HepG2 (cell line): ENCODE measurements at regions not wholly inside any gene's neighbourhood (a gene's known extent, or its start where the extent isn't known, plus 50 kb on each side); places are given as distances from the start of the nearest gene placed in this dataset.

ENCODE experiments used
- ATAC-seq: fragments of 200-7000 bp; cut with Tn5 transposase; 3 replicates; pipeline ENCODE4 v1.9.1; 2020; ENCODE audit warnings: mild to moderate bottlenecking, moderate library complexity
- BruUV-seq: library from RNA; stranded (reverse); fragments of 400-500 nt; replicated peaks from 2 replicates; lab custom pipeline; 2021; lab: Mats Ljungman, UMichigan
- CTCF ChIA-PET: fragments of 300-600 bp; formaldehyde crosslinking; extraction: SDS; loops from one replicate; lab custom pipeline; 2021; ENCODE audit warnings: low total read pairs, inconsistent platforms, low intra/inter-chr PET ratio; lab: Yijun Ruan, JAX
- POLR2A ChIA-PET: fragments of 350-600 bp; sonication (Branson Sonifier 250); formaldehyde crosslinking; loops from one replicate; lab custom pipeline; 2020; ENCODE audit warnings: antibody characterized with exemption, inconsistent platforms; lab: Yijun Ruan, JAX
- DNase-seq: peaks from one replicate; pipeline ENCODE4 v3.0.0-alpha.2; 2015; ENCODE audit warnings: low spot score
- FAIRE-seq: peaks from 3 replicates; lab custom pipeline; 2011; peaks lifted over from hg19 to GRCh38; lab: Jason Lieb, UNC
- H2AFZ ChIP-seq: one replicate; pipeline ENCODE4 v1.6.1; 2011; ENCODE audit warnings: low read length, inconsistent platforms
- H3K27ac ChIP-seq: fragments of 300-600 bp; 3 replicates; pipeline ENCODE4 v1.8.0; 2011; ENCODE audit warnings: mixed run types, mild to moderate bottlenecking, mixed read lengths, low read length, inconsistent platforms; ENCODE audit not compliant: insufficient read depth; ENCODE audit errors: extremely low read length
- H3K27me3 ChIP-seq, 2 experiments: fragments of 200-600 bp in 1 of 2; 2 replicates in 1 of 2; 3 replicates in 1 of 2; pipeline versions ENCODE4 v1.6.0 to v1.8.0; 2011; ENCODE audit warnings: low read length in 2 of 2, mild to moderate bottlenecking in 2 of 2, moderate library complexity in 2 of 2, inconsistent platforms in 1 of 2; ENCODE audit not compliant: insufficient read depth in 2 of 2, control insufficient read depth in 1 of 2
- H3K36me3 ChIP-seq, 2 experiments: fragments of 200-600 bp in 1 of 2; replicated peaks in 1 of 2; 2 replicates in 1 of 2; 3 replicates in 1 of 2; pipeline versions ENCODE4 v1.5.1 to v1.8.0; 2011; ENCODE audit warnings: low read length in 2 of 2, inconsistent platforms in 1 of 2; ENCODE audit not compliant: insufficient read depth in 2 of 2, control insufficient read depth in 1 of 2
- H3K4me1 ChIP-seq: 2 replicates; pipeline ENCODE4 v1.5.1; 2012; ENCODE audit warnings: low read length, inconsistent platforms; ENCODE audit not compliant: insufficient read depth
- H3K4me2 ChIP-seq: 2 replicates; pipeline ENCODE4 v1.6.0; 2011; ENCODE audit warnings: low read depth, low read length, inconsistent platforms
- H3K4me3 ChIP-seq, 3 experiments: fragments of 200-600 bp in 1 of 3; sonication (generic), shearing (Covaris generic) in 1 of 3; replicated peaks in 1 of 3; 2 replicates each; pipeline ENCODE4 v1.5.1; 2011 to 2016; ENCODE audit warnings: low read length in 3 of 3, inconsistent platforms in 2 of 3, low read depth in 2 of 3, mild to moderate bottlenecking in 2 of 3, control low read depth in 1 of 3, mixed read lengths in 1 of 3; ENCODE audit not compliant: insufficient read depth in 1 of 3
- H3K79me2 ChIP-seq: one replicate; pipeline ENCODE4 v1.6.1; 2011; ENCODE audit warnings: low read length, inconsistent platforms; ENCODE audit not compliant: insufficient read depth
- H3K9ac ChIP-seq: 2 replicates; pipeline ENCODE4 v1.6.0; 2011; ENCODE audit warnings: mild to moderate bottlenecking, low read depth, low read length, inconsistent platforms; ENCODE audit not compliant: insufficient read depth
- H3K9me3 ChIP-seq: 2 replicates; pipeline ENCODE4 v1.5.1; 2012; ENCODE audit warnings: mild to moderate bottlenecking, low read length
- H4K20me1 ChIP-seq: 2 replicates; pipeline ENCODE4 v1.6.0; 2011; ENCODE audit warnings: inconsistent platforms, mild to moderate bottlenecking, low read length, moderate library complexity; ENCODE audit not compliant: insufficient read depth
- BCLAF1 ChIP-seq: fragments of 450-650 bp; IDR thresholded peaks from 2 replicates; pipeline ENCODE4 v1.6.1; 2017; ENCODE audit warnings: mild to moderate bottlenecking
- BRCA1 ChIP-seq: sonication (generic); formaldehyde crosslinking; IDR thresholded peaks from 2 replicates; pipeline ENCODE4 v1.4.0; 2020; ENCODE audit warnings: missing genetic modification reagents
- ETV6 ChIP-seq: sonication (generic); formaldehyde crosslinking; conservative IDR thresholded peaks from 2 replicates; pipeline ENCODE4 v1.4.0; 2020; ENCODE audit warnings: missing genetic modification reagents
- FLYWCH1 ChIP-seq: sonication (generic); formaldehyde crosslinking; IDR thresholded peaks from 2 replicates; pipeline ENCODE4 v1.8.1; 2023; ENCODE audit warnings: mild to moderate bottlenecking, missing genetic modification reagents
- GATA4 ChIP-seq: sonication (generic); IDR thresholded peaks from 2 replicates; pipeline ENCODE4 v1.6.1; 2016; ENCODE audit warnings: antibody characterized with exemption, low read depth, borderline replicate concordance
- HNF4A ChIP-seq: sonication (generic); formaldehyde crosslinking; IDR thresholded peaks from 2 replicates; pipeline ENCODE4 v1.4.0; 2020; ENCODE audit warnings: missing genetic modification reagents
- KLF11 ChIP-seq: IDR thresholded peaks from 2 replicates; pipeline ENCODE4 v1.6.1; 2016; ENCODE audit warnings: missing compliant biosample characterization
- MYNN ChIP-seq: sonication (generic); formaldehyde crosslinking; IDR thresholded peaks from 2 replicates; pipeline ENCODE4 v1.4.0; 2020; ENCODE audit warnings: mild to moderate bottlenecking, low read depth, missing genetic modification reagents
- NCOA1 ChIP-seq: sonication (generic); formaldehyde crosslinking; IDR thresholded peaks from 2 replicates; pipeline ENCODE4 v1.9.0; 2021; ENCODE audit warnings: missing genetic modification reagents
- NR2C2 ChIP-seq: sonication (generic); formaldehyde crosslinking; IDR thresholded peaks from 2 replicates; pipeline ENCODE4 v1.4.0; 2020; ENCODE audit warnings: missing genetic modification reagents, mild to moderate bottlenecking, moderate library complexity, borderline replicate concordance
- YEATS4 ChIP-seq: sonication (generic); formaldehyde crosslinking; IDR thresholded peaks from 2 replicates; pipeline ENCODE4 v1.4.0; 2020; ENCODE audit warnings: missing genetic modification reagents, borderline replicate concordance
- ZNF20 ChIP-seq: sonication (generic); formaldehyde crosslinking; IDR thresholded peaks from 2 replicates; pipeline ENCODE4 v1.4.0; 2020; ENCODE audit warnings: mild to moderate bottlenecking, moderate library complexity, missing genetic modification reagents
- ZNF850 ChIP-seq: sonication (generic); formaldehyde crosslinking; conservative IDR thresholded peaks from 2 replicates; pipeline ENCODE4 v1.9.0; 2021; ENCODE audit warnings: mild to moderate bottlenecking, missing genetic modification reagents
- ZSCAN22 ChIP-seq: sonication (generic); formaldehyde crosslinking; IDR thresholded peaks from 2 replicates; pipeline ENCODE4 v1.4.0; 2020; ENCODE audit warnings: mild to moderate bottlenecking, missing genetic modification reagents
- WGBS: methylation state at CpG from one replicate; pipeline ENCODE4 v1.1.6; 2017; ENCODE audit warnings: low lambda C conversion rate; 5-methylcytosine and 5-hydroxymethylcytosine counted together
- in situ Hi-C: cut with HindIII; loops from 2 replicates; pipeline ENCODE4 v1.10.0; 2017; ENCODE audit warnings: low pct_unique_long_range_greater_than_20kb; ENCODE audit not compliant: extremely low pct_ligation_motif_present
- intact Hi-C: fragments of 100-400 bp; cut with micrococcal nuclease; formaldehyde crosslinking; loops from one replicate; pipeline ENCODE4 v1.10.0; 2022; ENCODE audit not compliant: unreplicated experiment

- H2AFZ ChIP-seq, result no peak overlapping the region
- H3K4me3 ChIP-seq, result no peak overlapping the region
- no peak overlapping the region for H3K4me2 ChIP-seq
- no peak for ATAC-seq
- H3K27ac ChIP-seq, result no peak overlapping the region
- no peak for DNase-seq
- TF ChIP-seq NCOA1, result no peak
- TF ChIP-seq NR2C2, result no peak
- TF ChIP-seq FLYWCH1 (CRISPR knock-in tag), result no peak
- TF ChIP-seq BCLAF1, result no peak
- no peak for TF ChIP-seq YEATS4
- no peak for TF ChIP-seq HNF4A (CRISPR knock-in tag)
- no peak for TF ChIP-seq ZNF850 (CRISPR knock-in tag)
- no peak for TF ChIP-seq MYNN (CRISPR knock-in tag)
- no peak for TF ChIP-seq GATA4
- no peak for TF ChIP-seq KLF11 (CRISPR knock-in tag)
- no peak for TF ChIP-seq ETV6 (CRISPR knock-in tag)
- TF ChIP-seq ZNF20 (CRISPR knock-in tag), result no peak
- TF ChIP-seq ZSCAN22 (CRISPR knock-in tag), result no peak
- TF ChIP-seq BRCA1, result no peak
- no peaks in the 10 kb centered on the region for H3K4me1 ChIP-seq
- CTCF ChIA-PET, result no interaction called here
- in situ Hi-C loops, result no loop called here
- intact Hi-C loops, result no loop called here
- FAIRE-seq, result no peak
- H3K79me2 ChIP-seq, result no peaks in the 10 kb centered on the region
- H3K36me3 ChIP-seq, result no peaks in the 10 kb centered on the region
- no peak overlapping the region for H3K9ac ChIP-seq
- H4K20me1 ChIP-seq, result no peaks in the 10 kb centered on the region
- no peaks in the 10 kb centered on the region for H3K27me3 ChIP-seq
- WGBS, result 71% methylated on average over 10 of the region's 14 CpGs
- BruUV-seq, result no TSS peak
- POLR2A ChIA-PET, result no interaction called here
- no peaks in the 10 kb centered on the region; the same call in 1 of the 2 replicates for H3K9me3 ChIP-seq
These were observed 1206.0 kb upstream of the TMEM132C start for GRCh38 chr12:127060933-127061332.
